GM18508 (cell line): ENCODE measurements at regions not wholly inside any gene's neighbourhood (a gene's known extent, or its start where the extent isn't known, plus 50 kb on each side); places are given as distances from the start of the nearest gene placed in this dataset.
"Not testable (repeated sequence)": the region's sequence is repeated elsewhere in the genome, so short reads cannot be mapped to it uniquely, and the experiment has no call there.

Experiments
- ATAC-seq: cut with Tn5 transposase; IDR thresholded peaks from one replicate; pipeline ENCODE4 v1.9.1; 2021; ENCODE audit warnings: moderate number of reproducible peaks; ENCODE audit not compliant: insufficient read depth, unreplicated experiment

DNA sequence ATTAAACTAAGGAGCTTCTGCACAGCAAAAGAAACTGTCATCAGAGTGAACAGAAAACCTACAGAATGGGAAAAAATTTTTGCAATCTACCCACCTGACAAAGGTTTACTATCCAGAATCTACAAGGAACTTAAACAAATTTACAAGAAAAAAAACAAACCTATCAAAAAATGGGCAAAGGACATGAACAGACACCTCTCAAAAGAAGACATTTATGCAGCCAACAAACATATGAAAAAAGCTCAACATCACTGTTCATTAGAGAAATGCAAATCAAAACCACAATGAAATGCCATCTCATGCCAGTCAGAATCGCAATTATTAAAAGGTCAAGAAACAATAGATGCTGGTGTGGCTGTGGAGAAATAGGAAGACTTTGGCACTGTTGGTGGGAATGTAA, 218.5 kb upstream of the SMIM30 start:
- ATAC-seq, result not testable (repeated sequence)

DNA sequence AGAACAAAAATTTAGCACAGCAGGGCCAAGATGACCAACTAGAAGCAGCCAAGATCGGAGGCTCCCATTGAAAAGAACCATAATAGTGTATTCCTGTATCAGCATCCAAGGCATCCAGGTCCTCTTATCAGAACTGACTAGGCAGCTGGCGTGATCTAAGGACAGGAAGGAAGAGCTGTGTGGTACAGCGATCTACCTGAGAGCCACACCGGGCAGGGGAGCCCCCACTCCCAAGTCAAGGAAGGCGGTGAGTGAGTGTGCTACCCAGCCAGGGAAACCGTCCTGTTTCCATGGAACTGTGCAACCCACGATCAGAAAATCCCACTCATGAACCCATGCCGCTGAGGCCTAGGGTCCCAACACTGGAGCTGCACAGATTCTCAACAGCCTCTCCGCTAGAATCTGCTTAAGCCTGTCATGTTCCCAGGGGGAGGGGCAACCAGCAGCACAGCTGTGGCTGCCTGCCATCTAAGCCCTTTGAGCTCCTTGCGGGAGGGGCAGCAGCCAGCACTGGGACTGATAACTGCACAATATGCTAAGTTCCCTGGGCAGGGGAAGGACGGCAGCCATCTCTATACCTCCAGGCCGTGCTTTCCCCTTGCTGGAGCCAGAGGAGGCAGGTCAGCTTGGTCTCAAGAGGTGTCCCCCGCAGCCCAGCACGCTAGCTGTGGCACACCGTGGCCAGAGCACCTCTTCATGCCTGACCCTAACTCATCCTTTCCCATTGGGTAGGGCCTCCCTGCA, 213.0 kb upstream of the SMIM30 start:
- no peak for ATAC-seq

DNA sequence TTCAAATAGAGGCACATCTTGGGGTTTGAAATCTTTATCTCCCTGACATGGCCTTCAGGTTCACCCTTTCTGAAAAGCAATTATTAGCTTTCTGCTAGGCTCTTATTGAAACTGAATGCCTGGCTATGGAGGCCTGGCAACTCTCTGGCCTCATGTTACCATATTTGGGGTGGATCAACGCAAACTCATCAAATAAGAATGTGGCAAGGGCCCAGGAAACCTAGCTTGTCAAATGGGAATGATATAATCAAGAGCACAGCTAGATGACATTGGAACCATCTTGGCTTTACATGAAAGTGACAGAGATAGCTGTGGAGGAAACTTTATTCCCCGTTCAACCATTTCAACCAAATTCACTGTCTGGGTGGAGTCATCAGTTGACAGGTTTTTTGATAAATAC, 202.8 kb upstream of the SMIM30 start:
- no peak for ATAC-seq

DNA sequence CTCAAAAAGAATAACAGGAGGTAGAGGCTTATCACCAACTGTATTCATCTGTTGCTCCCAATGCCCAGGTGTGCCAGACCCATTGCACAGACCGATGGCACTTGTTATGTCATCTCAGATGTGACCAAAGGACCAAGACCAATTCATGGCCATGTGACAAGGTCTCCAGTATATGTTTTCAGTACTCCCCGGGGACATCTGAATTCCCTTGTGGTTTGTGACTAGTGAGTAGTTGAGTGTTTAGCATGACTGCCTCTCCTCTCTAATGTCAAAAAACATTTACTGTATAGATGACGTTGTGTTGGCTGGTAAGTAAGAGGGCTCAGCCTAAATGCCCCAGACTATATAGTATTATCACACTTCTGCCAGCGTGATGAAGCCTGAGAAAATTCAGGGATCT, 202.1 kb upstream of the SMIM30 start:
- no peak for ATAC-seq

DNA sequence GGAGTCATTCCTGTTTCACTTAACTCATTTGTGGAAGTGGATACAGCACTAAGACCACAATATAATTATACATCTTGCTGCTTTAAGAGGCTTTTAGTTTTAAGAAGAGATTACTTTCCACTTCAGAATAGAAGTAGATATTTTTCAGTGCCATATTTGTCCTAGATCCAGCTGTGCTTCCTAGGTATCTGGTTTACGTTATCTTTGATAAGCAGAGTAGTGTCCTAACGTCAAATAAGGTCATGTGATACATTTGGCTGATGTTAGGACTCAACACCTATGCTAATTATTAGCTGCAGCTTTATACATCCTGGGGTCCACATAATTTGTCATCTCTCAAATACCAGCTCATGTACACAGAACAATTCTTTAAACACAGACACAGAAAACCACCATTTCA, 196.2 kb upstream of the SMIM30 start:
- no peak for ATAC-seq

DNA sequence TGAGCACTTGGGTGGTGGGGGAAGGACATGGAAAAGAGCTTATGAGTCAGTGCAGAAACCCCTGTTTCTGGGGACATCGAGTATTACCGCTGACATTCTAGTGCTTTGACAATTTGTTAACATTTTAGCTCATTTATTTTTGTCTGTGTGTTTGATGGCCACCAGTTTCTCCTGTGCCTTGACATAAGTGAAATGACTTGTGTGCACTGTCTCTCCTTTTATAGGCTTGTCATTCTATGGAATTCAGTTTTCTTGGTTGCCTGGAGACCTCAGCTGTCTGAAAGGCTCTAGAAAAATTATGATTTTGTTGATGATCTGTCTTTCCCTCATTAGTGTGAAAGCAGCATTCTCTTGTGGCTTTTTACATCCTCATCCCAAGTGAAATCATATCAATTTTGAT, 190.0 kb upstream of the SMIM30 start:
- ATAC-seq, result no peak

DNA sequence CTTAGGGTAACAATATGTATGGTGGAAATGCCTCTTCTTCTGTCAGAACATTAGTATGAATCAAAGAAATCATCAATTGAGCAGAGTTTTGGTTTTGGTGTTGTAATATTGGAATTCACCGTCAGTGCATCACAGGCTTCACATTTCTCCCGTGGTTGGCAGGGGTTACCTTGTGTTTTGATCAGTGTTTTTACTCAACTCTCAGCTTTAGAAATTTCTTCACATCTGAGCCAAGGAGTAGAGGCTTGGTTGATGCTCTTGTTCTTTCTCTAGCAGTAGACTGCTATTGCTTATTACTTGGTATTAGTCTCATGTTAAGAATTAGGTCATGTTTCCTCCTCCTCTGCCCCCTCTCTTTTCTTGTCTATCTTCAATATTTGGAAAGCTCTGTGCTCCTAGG, 188.8 kb upstream of the SMIM30 start:
- ATAC-seq, result no peak

DNA sequence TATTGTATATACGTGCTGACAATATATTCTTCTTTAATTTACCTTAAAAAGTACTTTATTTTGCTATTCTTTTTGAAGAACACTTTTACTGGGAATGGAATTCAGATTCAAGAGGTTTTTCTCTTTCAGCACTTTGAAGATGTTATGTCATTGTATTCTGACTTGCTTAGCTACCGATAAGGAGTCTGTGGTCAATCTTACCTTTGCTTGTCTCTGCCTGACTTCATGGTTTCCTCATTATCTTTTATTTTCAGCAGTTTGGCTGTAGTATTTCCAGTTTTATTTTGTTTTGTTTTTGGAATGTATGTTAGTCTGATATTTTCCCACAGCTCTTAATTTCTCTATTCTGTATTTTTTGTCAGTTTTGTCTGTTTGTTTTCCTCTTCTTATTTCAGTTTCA, 187.9 kb upstream of the SMIM30 start:
- ATAC-seq, result no peak

DNA sequence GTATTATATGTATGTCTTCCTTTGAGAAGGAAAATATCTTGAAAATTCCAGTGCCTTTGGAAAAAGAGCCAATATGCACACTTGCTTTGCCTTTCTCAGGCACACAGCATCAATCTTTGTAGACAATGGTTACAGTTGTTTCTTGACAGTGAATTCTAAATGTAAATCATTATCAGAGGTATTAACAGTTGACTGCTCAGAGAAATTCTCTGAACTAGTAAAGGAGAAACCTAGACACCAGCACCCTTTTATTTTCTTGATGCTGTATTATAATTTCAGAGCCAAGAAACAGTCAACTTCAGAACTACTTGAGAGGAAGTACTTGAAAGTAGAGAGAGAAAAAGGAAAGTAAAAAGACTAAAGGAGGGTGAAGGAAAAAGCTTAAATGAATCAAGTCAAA, 185.8 kb upstream of the SMIM30 start:
- ATAC-seq, result no peak

DNA sequence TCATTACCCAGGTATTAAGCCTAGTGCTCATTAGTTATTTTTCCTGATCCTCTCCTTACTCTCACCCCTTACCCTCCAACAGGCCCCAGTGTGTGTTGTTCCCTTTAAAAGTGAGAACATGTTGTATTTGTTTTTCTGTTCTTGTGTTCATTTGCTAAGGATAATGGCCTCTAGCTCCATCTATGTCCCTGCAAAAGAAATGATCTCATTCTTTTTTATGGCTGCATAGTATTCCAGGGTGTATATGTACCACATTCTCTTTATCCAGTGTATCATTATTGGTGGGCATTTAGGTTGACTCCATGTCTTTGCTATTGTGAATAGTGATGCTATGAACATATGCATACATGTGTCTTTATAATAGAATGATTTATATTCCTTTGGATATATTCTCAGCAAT, 185.0 kb upstream of the SMIM30 start:
- not testable (repeated sequence) for ATAC-seq

DNA sequence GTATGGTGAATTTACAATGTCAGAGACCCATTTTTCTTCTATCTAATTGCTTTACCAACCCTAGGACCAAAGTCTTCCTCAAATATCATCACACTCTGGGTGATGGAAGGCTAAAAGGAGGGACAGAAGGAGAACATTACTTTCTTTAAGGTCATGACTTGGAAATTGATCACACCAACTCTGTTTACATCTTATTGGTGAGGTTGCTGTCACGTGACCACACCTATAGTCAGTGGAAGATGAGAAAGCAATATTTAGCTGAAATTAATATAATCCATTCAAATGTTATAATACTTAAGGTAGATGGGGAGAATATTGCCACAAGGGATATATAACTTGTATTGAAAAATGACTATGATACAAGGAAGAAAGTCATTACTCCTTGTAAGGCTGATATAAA, 183.6 kb upstream of the SMIM30 start:
- ATAC-seq, result no peak

DNA sequence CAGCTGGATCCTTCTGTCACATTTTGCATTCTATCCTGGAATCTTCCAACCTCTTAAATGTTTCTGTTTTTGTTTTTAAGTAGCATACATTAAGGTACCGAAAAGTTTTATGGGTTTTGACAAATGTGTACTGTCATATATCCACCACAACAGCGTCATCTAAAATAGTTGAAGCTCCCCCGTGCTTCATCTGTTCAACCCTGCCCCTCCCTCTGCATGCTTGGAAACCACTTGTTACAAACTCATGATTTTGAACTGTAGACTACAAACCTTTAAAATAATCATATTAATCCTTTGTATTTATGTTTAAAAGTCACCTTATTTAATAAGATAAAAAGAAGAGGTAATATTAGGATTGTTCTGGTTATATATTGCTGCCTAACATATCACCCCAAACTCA, 182.8 kb upstream of the SMIM30 start:
- ATAC-seq, result no peak

DNA sequence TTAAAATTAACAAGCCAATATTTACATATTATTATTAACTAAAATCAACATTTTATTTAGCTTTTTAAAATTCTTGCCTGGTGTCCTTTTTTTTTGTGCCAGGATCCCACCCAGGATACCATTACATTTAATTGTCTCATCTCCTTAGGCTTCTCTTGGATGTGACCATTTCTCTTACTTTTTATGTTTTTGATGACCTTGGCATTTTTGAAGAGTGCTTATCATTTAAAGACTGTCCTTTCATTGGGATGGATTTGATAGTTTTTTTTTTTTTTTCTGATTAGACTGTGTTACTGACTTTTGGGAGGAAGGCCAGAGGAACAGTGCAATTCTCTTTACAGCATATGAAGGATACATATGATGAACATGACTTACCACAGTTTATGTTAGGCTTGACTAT, 181.4 kb upstream of the SMIM30 start:
- ATAC-seq, result no peak

DNA sequence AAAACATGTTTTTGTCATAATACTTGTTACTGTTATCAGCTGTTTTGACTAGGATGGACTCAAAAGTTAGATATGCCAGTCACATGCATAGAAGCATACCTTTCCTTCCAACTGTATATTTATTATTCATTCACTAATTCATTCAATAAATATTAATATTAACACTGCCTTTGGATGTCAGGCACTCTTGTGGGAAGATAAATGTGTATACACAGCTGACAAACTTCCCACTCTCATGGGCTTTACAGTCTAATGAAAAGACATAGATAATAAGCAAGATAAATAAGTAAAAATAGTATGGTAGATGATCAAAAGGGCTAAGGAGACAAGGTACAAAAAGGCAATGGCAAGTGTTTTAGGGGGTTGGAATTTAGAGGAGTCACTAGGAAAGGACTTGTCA, 180.1 kb upstream of the SMIM30 start:
- ATAC-seq, result no peak

DNA sequence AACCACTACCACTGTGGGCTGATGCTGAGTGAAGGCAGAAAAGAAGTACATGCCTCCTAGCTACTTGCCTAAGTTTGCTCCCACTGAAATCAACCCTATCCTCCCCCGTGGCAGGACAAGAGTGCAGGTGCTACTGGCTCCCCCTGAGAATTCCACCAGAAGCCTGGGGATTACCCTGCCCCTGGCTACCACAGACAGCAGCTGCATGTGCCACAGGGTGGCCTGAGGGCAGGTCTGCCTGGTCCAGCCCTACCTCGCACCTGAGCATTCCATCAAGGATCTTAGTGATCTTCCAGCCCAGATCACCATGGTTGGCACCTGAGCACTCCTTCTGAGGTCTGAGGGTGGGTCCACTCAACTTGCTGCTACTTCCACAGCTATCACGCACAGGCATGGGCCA, 176.4 kb upstream of the SMIM30 start:
- ATAC-seq, result no peak

DNA sequence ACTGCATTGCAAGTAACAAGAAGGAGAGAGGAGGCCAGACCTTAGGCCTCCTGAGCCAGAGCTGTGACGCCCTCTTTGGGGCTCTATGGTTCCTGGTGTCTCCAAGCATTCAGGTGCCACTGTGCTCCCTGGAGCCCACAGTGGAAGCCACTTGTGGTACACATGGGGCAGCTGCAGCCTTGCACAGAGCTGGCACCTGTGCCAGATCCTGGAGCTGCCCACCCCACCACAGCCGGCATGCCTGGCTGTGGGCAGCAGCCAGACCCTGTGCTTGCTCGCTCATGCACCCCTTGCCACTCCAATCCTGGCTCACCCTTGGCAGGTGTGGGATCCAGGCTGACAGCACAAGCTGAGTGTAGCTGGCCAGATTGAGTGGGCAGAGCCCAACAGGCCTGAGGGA, 173.8 kb upstream of the SMIM30 start:
- no peak for ATAC-seq

DNA sequence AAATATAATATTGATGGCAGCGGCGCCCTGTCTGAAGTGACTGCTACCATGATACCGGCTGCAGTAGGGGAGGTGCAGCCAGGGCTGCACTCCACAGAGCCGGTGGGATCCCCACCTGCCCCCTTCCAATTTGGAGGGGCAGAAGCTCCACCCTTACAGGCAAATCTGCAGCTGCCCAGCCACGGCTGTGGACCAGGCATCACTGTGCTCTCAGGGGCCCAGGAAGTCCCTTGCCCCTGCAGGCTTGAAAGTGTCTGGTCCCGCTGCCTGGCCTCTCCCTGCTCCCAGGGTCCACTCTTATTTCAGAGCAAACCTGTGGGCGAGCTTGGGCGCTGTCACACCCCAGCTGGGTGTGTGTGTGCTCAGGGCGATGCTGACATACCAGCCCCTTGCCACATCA, 172.7 kb upstream of the SMIM30 start:
- ATAC-seq, result no peak

DNA sequence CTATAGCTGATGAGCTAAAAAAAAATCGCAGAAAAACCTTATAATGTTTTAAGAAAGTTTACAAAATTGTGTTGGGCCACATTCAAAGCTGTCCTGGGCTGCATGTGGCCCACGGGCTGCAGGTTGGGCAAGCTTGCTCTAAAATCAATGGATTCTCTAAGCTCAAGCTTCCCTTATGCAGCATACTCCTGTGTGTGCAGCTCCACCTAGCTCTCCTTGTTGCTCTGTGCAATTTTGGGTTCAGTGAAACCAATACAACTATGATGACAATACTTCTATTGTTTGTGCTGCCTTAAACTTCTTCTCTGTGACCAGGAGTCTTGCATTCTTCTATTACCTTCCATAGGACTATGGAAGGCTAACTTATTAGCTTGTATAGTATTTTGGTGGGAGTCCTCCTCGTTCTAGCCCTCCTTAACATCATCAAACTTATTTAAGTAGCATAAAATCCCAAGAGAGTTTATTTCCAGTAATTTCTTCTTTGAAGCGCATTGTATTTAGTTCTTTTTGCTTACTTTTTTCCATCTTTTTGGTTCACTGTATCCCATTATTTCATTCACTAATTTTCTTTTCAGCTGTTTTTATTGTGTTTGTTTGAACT, 170.9 kb upstream of the SMIM30 start:
- ATAC-seq, result peak; percentile 58

DNA sequence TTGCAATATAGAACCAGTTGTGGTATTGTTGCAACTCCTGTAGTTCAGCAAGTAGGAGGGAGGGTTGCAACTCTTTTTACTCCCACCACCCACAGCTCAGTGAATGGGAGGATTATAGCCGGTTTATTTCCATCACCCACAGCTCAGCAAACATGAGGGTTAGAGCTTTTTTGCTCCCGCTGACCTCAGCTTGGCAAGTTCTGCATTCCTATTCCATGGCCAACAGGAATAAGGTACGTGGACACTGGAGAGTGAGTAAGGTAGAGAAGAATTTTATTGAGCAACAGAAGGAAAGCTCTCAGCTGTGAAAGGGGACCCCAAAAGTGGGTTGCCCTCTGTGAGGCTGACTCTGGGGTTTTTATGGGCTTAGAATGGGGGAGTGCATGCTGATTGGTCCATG, 167.1 kb upstream of the SMIM30 start:
- no peak for ATAC-seq

DNA sequence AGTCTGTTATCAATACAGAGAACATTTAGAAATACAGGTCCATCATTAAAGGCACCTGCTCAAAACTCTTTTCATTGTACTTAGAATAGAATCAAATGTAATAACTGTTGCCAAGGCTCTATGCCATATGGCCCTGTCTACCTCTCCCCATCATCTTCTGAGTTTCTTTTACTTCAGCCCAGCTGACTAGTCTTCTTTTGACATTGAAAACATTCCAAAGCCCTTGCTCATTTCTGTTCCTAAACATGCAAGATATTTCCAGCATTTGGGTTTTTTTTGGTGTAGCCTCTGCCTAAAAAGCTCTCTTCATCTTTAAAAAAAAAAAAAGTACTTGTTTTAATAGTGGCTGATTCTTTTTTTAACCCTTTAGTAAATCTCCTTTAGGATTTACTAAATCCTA, 165.5 kb upstream of the SMIM30 start:
- ATAC-seq, result no peak

DNA sequence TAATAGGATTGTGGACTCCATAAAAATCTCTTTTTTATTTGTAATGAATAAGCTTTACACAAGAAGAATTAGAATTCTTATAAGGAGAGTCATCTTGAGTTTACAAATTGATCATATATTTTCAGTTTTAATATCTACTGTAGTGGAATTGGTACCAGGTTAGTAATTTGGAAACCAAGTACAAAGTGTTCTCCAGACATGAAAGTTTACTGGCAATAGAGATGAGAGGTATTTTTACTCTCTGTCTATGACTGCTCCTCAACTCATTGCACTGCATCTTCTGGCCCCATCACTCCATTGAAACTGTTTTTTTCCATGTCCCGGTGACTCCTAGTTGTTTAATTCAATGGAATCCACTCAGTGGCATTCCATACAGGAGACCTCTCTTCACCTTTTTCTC, 164.5 kb upstream of the SMIM30 start:
- no peak for ATAC-seq

DNA sequence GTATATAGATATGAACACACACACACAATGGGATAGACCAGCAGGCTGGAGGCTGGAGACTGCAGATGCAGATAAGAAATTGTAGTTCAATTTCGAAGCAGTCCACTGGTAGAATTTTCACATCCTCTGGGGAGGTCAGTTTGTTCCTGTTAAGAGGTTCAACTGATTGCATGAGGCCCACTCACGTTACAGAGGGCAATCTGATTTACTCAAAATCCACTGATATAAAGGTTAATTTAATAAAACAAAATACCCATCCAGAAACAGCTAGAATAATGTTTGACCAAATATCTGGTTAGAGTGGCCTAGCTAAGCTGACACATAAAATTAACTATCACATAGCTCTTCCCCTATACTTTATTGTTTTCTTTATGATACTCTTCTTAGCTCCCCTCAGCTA, 162.9 kb upstream of the SMIM30 start:
- no peak for ATAC-seq
